ENCODE measurements at regions not wholly inside any gene's neighbourhood (a gene's known extent, or its start where the extent isn't known, plus 50 kb on each side); places are given as distances from the start of the nearest gene placed in this dataset.
"Not testable (repeated sequence)": the region's sequence is repeated elsewhere in the genome, so short reads cannot be mapped to it uniquely, and the experiment has no call there.

DNA sequence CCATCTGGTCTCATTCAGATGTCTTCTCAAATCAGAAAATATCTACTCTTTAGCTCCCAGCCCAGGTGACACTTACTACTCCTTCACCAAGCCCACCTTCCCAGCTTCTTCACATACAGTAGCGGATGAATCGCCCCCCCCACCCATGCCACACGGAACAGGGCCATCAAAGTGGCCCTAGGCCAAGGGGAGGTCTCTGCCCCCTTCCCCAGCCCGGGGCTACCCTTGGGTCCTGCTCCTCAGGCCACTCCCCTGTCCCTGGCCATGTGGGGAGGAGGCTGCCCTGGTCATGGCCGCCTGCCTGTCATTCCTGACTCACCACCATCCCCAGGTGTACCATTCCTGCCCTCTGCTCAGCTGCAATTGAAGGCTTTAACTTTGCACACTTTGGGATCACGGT lies 142.8 kb downstream of the NECTIN1 start:
- no peak for DNase-seq
- intact Hi-C loops (cut with DNase I) = no loop called here

DNA sequence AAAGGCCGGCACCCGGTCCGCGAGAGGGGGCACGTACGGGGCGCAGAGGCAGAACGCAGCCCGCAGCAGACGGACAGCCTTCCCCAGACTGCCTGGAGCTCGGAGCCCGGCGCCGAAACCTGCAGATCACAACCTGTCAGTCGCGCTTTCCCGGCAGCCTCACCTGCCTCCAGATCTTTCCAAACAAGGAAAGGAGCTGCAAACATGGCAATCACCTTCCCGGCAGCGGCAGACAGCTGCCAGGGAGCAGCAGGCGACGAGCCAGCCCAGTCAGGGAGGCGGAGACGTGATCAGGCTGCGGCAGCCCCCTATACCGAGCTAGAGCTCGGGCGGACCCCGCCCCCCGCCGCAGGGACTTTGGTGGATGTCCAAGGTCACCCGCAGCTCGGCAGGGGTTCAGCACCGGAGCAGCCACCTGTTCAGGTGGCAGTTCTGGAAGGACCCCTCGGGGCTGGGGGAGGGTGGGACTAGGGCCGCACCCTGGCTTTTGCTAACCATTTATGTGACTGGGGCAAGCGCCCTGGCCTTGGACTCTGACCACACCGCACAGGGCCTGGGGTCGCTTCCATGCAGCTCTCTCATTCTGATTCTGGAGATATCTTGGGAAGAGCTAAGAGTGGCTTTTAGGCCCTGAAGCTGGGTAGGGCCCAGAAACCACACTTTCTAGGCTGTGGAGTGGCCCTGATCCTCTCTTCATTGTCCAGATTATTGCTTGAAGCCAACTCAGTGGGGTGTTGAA lies 143.8 kb downstream of the NECTIN1 start:
- DNase-seq = peak in 4 of 10 donors; percentile 19 to 86 (median 31)
- intact Hi-C loops (cut with DNase I) = no loop called here

- DNase-seq = peak; percentile 31 to 95 (median 66)
- intact Hi-C loops (cut with DNase I) = no loop called here
Observed at GRCh38 chr11:119584193-119585042, 144.6 kb downstream of the NECTIN1 start.

DNA sequence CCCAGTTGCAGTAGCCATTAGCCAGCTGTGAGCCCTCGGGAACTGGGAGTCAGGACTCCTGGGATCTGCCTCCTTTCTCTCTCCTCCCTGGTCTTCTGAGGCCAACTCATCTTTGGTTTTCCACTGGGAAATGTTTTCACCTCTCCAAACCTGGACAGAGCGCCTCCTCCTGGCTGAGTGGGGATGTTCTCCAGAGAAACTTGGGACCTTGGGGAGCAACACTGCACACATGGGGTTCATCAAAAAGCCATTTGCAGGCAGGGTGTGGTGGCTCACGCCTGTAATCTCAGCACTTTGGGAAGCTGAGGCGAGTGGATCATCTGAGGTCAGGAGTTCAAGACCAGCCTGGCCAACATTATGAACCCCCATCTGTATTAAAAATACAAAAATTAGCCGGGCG lies 145.4 kb downstream of the NECTIN1 start:
- no peak for DNase-seq
- intact Hi-C loops (cut with DNase I) = no loop called here

DNA sequence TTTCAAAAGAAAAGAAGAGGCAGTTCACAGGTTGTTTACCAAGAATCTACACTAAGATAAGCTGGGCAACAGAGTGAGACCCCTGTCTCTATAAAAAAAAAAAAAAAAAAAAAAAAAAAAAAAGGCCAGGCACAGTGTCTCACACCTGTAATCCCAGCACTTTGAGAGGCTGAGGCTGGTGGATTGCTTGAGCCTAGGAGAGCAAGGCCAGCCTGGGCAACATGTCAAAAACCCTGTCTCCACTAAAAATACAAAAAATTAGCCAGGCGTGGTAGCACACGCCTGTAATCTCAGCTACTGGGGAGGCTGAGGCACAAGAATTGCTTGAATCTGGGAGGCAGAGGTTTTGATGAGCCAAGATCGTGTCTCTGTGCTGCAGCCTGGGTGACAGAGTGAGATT lies 147.6 kb downstream of the NECTIN1 start:
- intact Hi-C loops (cut with DNase I); DNase-seq: not testable (repeated sequence)

- no peak for DNase-seq
- intact Hi-C loops (cut with DNase I) = no loop called here
Observed at GRCh38 chr11:119580751-119581150, 148.2 kb downstream of the NECTIN1 start.

- intact Hi-C loops (cut with DNase I) = no loop called here
- DNase-seq = no peak
Observed at GRCh38 chr11:119580081-119580480, 148.9 kb downstream of the NECTIN1 start.

DNA sequence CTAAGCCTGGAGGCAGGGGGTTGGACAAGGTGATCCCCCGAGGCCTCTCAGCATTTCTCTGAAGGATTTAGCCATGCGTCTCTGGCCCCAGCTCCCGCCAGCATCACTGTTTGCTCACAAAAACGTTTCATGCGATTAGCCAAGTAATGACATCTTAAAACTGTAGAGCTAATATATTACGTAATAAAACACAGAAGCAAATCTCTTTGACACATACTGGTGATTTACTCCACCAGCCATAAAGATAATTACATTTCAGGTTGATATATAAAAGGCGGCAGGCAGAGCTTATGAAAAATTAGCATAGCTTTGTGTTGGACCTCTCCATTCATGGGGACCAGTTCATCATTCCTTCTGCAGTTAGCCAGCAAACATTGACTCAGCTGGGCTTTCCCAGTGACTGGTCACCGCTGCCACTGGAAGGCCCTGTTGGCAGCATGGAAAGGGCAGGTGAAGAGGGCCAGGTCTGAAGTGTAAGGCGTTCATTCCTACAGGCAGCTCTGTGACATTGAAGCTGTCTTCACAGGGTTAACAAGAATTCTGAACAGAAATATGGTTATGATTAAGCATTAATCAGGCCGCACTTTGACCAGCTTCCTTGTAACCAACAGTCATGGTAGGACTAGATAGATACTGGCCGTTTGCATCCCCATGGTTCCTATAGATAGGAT lies 150.3 kb downstream of the NECTIN1 start:
- intact Hi-C loops (cut with DNase I) = no loop called here
- no peak for DNase-seq

DNA sequence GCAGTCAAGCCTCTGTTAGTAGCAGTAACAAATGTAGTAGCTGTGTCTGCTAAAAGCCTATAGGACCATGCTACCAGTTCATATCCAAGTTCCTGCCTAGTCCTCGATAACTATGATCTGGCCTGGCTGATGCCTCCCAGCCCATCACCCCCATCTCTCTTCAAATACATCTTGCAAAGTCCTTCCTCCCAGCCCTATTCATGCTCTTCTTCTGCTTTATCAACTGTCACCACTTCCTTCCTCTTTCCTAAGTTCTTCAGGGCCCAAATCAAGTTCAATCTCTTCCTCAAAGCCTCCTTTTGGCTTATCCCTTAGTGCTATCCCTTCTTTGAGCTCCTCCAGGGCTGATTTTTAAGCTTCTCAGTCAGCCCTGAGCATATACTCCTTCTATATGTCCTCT lies 150.9 kb upstream of the THY1 start:
- intact Hi-C loops (cut with DNase I) = no loop called here
- no peak for DNase-seq

GRCh38 chr11:119572481-119573424 lies 149.8 kb upstream of the THY1 start:
- DNase-seq = peak in 1 of 10 donors; percentile 37
- intact Hi-C loops (cut with DNase I) = no loop called here

- DNase-seq = no peak
- intact Hi-C loops (cut with DNase I) = no loop called here
Observed at GRCh38 chr11:119571311-119571710, 148.3 kb upstream of the THY1 start.

DNA sequence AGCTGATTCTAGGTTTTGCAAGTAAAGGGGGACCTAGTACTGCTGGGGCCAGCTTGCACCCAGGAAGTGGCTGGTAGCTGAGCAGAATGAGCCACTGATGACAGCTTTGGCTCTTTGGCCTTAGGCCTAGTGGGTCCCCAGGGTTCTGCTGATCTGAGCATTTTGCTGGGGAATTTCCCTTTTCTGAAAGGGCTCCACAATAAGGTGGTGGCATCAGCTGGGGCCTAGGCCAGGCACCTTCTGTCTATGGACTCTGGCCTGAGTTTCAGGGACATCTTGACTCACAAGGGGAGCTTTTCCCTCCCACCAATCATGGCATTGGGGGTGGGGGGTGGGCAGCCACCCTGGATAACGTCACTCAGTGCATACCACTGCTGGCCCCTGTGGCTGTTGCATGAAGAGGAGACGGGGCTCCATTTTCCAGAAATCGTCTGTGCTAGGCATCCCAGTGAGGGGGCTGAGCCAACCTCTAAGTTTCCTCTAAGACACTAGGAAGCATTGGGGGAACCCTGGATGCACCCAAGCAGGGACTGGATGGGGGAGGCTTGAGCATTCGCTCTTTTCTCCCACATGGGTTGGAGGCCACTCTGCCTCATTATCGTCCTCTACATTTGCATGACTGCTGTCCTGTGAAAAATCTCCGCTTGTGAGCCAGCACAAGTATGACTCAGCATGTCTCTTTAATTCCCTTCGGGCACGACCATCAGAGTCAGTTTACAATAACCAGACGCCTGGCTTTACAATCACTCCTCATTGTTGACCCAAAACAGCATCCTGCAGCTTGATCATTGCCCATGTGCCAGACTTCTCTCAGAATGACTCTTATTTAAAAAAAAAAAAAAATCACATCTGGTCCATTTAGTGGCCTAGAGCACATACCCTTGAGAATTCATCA lies 145.0 kb upstream of the THY1 start:
- DNase-seq = peak in 5 of 10 donors; percentile 16 to 77 (median 24)
- intact Hi-C loops (cut with DNase I) = no loop called here

- intact Hi-C loops (cut with DNase I) = no loop called here
- no peak for DNase-seq
Observed at GRCh38 chr11:119566319-119566718, 143.3 kb upstream of the THY1 start.

DNA sequence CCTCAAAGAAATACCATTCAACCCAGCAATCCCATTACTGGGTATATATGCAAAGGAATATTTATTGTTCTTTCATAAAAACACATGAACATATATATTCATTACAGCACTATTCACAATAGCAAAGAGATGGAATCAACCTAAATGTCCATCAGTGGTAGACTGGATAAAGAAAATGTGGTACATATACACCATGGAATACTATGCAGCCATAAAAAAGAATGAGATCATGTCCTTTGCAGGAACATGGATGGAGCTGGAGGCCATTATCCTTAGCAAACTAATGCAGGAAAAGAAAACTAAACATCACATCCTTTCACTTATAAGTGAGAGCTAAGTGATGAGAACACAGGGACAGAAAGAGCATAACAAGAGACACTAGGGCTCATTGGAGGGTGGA lies 142.7 kb upstream of the THY1 start:
- DNase-seq; intact Hi-C loops (cut with DNase I): not testable (repeated sequence)

DNA sequence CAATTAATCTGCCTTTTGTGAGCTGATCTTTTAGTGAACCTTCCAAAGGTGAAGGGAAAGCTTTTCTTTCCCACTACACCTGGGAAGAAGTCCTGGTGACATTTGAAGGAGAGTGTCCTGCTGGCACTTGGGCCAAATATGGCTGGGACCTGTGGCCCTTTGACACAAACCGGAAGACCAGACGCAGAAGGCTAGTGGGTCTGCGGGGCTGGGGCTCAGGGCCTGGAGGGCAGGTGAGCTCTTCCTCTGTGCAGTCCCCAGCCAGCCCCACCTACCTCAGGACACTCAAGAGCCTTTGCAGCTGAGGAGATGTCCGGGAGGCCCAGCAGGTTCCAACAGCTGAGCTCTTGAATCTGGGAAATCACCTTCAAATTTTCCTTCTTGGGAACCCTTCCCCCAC lies 138.0 kb upstream of the THY1 start:
- intact Hi-C loops (cut with DNase I) = no loop called here
- peak in 2 of 10 donors; percentile 43 to 47 for DNase-seq

GRCh38 chr11:119560291-119560690 lies 137.3 kb upstream of the THY1 start:
- intact Hi-C loops (cut with DNase I) = no loop called here
- DNase-seq = peak in 1 of 10 donors; percentile 36

- no peak for DNase-seq
- intact Hi-C loops (cut with DNase I) = no loop called here
Observed at GRCh38 chr11:119552106-119552485, 129.1 kb upstream of the THY1 start.

- no peak for DNase-seq
- intact Hi-C loops (cut with DNase I) = no loop called here
Observed at GRCh38 chr11:119551420-119552105, 128.6 kb upstream of the THY1 start.

Measured in posterior cingulate gyrus (tissue), 11 donors.